Left lobe of liver (tissue), 2 donors: ENCODE measurements at regions not wholly inside any gene's neighbourhood (a gene's known extent, or its start where the extent isn't known, plus 50 kb on each side); places are given as distances from the start of the nearest gene placed in this dataset.
"Not testable (repeated sequence)": the region's sequence is repeated elsewhere in the genome, so short reads cannot be mapped to it uniquely, and the experiment has no call there.

Experiments
- ATAC-seq: fragments of 200-7000 bp; cut with Tn5 transposase; one replicate; pipeline ENCODE4 v1.9.1; 2020; ENCODE audit warnings: mild to moderate bottlenecking, moderate library complexity
- DNase-seq: peaks from one replicate; pipeline ENCODE4 v3.0.0-alpha.2; 2020; ENCODE audit warnings: low spot score
- donor health status: DM: no; HTN: no; CAD: no; lungs with moderate emphysema.
- donor health status: DM: no; HTN: yes; CAD: no.

DNA sequence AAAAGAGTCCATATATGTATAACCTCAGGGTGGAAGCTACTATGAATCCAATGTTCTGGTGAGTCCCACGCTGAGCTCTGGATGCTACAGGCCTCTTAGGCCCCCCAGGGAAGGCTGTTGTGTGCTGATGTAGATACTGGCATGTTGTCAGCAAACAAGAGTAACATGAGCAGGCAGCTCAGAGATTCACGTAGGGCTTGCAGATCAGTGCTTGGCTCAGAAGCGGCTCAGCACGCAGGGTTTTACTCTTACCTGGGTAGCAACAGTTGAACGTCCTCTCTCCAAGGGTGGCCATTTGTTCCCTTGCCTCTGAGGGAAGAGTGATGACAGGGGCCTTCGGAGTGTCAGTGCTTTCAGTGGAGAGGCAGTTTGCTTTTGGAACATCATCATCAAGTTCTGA lies 93.4 kb downstream of the ZFP64 start:
- ATAC-seq: no peak
- DNase-seq: no peak

DNA sequence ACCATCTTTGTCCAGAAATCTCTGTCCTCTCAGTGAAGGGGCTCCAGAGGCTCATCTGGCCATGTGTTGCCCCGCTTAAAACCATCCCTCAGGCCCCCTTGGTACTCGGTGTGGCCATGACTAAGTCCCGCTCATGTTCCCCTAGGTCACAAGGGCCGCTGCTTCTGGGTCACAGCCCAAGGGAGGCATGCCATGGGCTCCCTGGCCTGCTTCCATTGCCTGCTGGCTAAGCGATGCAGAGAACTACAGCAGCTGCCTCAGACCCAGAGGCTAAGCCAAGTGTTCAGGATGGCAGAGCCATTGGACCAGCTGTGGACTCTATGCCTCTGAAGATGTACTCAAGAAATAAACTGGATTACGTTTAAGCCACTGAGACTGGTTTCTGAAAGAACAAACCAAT lies 95.5 kb downstream of the ZFP64 start:
- DNase-seq: no peak

DNA sequence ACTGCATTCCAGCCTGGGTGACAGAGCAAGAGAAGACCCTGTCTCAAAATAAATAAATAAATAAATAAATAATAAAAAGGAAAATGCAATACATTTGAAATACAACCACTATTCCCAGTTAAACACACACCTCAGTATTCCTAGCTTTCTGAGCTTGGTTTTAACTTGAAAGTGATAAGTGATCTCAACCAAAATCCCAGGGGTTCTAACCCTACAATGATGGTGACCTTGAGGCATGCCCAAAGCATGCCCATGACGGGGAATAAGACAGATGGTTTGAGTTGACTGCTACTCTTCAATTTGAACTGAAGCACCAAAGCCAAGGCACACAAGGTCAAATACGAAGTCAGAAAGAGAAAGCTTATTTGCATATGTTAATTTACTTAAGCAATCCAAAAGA lies 96.9 kb downstream of the ZFP64 start:
- no peak for ATAC-seq

More for the DNA sequence above, 95.5 kb downstream of the ZFP64 start:
- ATAC-seq: no peak

DNA sequence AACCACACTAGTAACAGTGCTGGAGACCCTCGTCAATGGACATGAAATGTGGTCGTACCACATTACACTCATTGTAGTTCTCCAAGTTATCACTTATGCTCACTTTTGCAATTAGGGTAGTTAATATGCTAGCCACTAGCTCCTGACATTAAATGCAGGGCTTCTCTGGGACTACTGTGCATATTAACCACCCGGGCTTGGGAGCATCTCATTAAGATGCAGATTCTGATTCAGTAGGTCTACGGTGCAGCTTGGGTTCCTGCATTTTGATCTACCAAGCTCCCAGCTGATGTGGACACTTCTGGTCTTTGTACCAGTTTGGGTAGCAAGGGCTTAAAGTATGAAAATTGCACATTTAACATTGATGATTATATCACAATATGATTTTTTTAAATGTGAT lies 98.0 kb downstream of the ZFP64 start:
- no peak for ATAC-seq
- DNase-seq: no peak

More for the DNA sequence above, 96.9 kb downstream of the ZFP64 start:
- DNase-seq: no peak

DNA sequence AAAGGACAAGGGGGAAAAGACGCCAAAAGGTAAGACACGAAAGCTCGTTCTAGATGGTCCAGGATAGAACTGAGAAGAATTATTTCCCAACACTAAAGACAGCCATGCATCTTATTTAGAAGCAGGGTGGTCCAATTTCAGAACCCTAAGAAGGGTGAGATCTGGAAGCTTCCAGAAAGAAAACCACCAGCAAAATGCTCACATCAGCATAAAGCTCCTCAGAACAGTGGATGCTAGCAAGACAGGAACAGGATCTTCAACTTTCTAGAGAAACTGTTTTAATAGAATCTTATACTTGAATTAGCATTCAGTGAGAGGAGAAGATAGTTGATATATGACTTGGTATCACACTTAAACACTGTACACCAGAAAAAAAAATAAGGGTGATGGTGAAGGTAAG lies 101.5 kb downstream of the ZFP64 start:
- no peak for ATAC-seq
- no peak for DNase-seq

DNA sequence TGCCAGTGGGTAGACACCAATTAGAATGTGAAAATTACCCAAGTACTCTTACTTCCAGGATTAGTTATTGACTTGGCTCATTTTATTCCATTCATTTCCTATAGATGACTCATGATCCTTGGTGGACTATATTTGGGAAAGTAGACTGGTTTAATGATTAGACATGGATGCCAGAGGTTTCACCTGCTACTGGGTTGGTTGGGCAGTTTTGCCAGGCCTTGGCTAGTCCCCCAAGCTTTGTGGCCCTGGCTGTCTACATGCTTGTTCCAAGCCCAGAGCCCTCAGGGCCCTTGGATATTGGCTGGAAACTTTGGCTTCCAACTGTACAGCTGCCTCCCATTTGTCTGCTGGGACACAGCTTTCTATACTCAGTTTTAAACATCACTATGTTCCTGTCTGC lies 104.1 kb downstream of the ZFP64 start:
- ATAC-seq (no peak), DNase-seq (no peak)

DNA sequence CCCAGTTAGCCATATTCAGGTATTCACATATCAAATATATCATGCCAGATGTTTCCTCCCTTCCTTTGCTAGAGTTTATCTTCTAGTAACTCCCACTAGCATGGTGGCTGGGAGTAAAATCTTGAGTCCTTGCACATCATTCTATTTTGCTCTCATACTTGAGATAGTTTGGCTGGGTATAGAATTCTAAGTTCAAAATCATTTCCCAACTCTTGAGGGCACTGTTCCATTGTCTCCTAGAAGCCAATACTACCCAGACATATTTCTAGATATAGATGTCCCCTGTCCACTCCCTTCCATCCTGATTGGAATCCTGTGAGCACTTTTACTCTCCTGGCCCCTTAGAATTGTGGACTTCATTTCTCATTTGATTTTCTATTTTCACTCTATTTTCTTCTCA lies 104.7 kb downstream of the ZFP64 start:
- DNase-seq (no peak), ATAC-seq (no peak)

DNA sequence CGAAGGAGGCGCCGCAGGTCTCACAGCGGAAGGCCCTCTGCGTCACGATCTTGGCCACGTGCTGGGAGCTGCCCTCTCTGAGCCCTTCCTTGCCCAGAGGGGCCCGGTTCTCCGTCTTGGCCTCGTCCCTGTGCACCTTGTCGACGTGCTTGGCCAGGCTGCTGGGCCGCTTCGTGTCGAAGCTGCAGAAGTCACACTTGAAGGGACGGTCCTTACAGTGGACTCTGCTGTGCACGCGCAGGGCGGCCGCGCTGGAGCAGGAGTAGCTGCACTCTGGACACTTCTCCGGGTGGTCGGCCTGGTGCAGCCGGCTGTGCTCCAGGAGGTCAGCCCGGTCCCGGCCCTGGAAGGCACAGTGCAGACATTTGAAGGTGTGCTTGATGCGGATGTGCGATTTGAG lies 106.9 kb downstream of the ZFP64 start:
- DNase-seq (no peak), ATAC-seq (no peak)

DNA sequence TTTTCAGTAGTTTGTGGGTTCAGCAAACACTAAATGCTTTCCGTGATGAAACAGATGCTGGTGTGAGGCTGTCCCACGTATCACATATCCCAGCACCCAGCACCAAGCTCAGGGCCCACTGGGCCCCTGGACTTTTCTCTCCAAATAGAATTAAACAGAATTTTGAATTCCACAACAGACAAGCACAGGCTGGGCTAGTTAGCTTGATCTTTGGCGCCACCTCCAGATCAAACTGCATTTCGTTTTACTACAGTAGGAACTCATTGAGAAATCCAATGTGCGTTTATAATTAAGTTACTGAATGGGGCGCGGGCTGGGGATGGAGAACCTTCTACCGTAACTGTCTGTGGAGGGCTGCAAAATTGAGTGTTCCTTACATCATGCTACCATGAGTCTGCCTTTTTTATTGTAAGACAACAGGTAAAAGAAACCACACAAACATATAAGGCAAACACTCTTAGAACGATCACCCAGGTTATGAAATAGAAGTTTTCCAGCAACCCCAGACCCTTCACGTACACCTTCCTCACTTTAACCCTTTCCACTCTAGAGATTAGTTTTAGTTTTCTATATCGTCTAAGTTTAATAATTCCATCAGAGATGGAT lies 107.8 kb downstream of the ZFP64 start:
- DNase-seq (no peak), ATAC-seq (peak; percentile 68)

DNA sequence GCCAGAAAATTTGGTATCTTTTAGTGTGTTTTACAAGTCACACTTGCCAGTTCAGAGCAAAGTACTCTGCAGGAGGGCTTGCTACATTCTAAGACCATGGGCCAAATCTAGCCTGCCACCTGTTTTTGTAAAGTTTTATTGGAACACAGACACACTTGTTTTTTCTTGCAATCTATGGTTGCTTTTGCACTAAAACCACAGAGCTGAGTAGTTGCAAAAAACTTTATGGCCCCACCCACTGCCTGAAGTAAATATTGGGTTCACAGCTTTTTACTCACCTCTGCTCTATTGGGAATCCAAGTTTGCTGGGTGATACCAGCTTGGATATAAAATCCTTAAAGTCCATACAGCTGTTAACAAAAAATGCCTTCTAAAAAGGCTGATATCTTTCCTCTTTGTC lies 109.0 kb downstream of the ZFP64 start:
- ATAC-seq: no peak
- no peak for DNase-seq

DNA sequence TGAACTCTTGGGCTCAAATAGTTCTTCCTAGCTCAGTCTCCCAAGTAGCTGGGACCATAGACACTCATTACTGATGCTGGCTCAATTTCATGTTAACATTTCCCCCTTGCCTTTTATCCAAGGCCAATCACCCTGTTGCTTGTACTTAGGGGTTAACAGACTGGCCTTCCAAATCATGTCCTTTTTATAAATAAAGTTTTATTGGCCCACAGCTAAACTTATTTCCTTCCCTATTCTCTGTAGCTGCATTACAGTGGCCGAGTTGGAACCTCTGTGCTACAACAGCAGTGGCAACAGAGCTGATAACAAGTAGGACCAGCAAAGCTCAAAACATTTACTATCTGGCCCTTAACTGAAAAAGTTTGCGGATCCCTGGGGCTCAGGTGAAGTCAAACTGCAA lies 109.8 kb downstream of the ZFP64 start:
- ATAC-seq (no peak), DNase-seq (no peak)

DNA sequence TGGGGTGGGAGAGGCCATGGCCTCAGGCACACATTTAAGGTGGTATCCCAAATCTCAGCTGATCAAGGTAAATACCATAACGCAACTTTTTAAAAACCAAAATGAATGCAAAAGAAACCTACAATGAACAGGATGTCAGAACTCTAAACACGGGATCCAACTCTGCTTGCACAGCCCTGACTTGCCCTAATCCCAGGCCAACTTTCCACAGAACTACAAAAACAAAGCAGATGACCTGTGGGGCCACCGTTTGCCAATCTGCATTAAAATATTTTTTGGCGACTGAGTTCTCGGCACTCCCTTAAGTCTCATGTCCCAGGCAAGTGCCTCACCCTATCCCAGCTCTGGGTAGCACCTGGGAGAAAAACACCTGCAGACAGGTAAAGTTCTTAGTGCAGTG lies 110.5 kb downstream of the ZFP64 start:
- no peak for ATAC-seq
- no peak for DNase-seq

DNA sequence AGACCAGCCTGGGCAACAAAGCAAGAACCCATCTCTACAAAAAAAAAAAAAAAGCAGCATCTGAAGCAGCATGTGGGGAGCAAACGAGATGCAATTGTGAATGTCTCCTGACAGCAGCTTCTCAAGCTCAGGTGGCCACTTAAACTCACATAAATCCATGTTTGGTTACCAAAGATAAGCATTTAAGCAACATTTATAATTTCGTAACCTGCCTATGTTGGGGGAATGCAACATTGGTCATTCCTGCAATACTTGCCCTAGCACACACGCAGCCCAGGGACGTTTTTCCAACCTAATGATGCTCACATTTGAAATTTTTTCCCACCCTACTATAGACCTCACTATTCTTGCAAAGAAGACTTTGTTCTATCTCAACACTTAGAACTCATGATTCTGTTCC lies 113.3 kb downstream of the ZFP64 start:
- DNase-seq (no peak), ATAC-seq (no peak)

DNA sequence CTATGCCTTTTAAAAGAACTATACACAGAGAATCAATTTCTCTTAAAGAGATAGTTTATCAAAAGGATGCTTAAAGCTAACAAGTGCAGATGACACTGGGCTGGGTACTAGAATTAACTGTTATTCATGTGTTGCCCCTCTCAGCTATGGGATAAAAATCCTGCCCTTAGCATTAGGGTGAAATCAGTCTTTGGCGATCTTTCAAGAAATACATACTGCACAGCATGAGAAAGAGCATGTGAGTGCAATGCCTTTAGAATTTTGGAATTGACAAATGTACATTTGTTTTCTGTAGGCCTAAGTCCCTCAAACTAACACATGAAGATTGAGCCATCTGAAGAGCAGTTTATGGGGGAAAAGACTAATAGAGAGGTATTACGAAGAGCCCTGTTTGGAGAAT lies 115.4 kb downstream of the ZFP64 start:
- ATAC-seq (no peak), DNase-seq (no peak)

DNA sequence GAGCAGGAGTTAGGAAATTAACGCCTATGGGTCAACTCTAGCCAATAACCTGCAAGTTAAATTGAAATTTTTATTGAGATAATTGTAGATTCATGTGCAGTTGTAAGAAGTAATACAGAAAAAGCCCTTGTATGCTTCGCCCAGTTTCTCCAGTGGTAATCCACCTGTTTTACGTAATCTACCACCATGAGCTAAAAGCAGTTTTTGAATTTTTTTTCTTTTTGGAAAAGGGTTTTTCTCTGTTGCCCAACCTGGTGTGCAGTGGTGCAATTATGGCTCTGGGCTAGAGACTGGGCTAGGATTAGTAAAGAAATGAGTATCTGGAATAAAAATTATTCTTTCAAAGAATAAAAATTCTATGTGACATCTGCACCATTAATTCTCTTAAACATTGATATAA lies 116.2 kb downstream of the ZFP64 start:
- no peak for ATAC-seq

DNA sequence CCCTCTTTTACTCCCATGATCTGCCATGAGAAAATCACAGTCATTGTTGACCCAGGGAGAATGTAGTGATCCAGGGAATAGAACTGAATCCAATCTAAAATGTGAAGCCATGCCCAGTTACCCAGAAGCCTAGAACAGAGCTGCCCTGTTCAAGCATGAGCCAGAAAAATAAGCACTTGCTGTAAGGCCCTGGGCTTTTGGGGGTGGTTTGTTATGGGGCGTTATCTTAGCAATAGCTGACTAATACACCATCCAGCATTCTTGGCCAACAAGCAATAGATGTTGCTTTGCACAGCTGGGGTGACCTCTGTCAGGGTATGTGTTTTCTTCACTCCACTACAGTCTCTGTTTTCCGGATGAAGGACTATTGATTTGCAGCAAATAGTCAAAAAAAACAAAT lies 120.4 kb downstream of the ZFP64 start:
- ATAC-seq: no peak
- DNase-seq: no peak

More for the DNA sequence above, 116.2 kb downstream of the ZFP64 start:
- no peak for DNase-seq

DNA sequence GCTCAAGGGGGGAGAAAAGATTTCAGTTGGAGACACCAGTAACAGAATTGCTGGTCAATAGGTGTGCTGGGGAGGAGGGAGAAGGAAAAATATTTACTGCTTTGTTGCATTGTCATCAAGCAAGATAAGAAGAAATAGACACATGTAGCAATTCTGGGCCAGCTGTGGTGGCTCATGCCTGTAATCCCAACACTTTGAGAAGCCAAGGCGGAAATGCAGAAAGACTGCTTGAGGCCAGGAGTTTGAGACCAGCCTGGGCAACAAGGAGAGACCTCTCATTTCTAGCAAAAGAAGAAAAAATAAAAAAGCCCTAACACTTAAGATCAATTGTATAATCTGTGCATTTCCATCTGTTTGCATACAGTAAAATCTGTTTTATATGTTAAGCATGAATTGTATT lies 126.6 kb downstream of the ZFP64 start:
- no peak for ATAC-seq
- DNase-seq: no peak

DNA sequence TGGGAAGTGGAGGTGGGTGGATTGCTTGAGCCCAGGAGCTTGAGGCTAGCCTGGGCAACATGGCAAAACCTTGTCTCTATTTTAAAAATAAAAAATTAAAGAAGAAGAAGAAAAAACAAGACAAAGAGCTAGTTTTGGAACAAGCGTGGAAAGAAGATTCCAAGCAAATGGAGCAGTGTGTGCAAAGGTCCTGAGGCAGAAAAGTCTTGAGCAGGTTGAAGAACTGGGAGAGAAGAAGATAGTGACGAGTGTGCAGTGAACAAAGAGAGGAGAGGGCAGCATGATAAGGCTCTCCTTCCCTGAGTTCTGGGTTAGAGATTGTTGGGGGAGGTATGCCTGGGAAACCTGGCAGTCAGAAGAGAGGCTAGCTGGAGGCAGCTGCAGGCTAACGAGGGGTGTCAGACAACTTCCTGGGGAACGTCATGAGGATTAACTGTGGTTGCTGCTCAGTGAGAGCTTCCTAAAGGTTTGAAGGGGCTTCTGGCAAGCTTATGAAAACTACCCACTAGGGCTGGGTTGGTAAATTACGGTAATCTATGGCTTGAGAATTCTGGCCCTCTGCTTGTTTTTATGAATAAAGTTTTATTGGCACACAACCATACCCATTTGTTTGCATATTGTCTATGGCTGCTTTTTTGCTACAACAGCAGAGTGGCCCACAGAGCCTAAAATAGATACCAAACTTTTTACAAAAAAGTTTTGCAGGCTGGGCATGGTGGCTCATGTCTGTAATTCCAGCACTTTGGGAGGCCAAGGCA lies 128.9 kb downstream of the ZFP64 start:
- DNase-seq: no peak
- no peak for ATAC-seq

DNA sequence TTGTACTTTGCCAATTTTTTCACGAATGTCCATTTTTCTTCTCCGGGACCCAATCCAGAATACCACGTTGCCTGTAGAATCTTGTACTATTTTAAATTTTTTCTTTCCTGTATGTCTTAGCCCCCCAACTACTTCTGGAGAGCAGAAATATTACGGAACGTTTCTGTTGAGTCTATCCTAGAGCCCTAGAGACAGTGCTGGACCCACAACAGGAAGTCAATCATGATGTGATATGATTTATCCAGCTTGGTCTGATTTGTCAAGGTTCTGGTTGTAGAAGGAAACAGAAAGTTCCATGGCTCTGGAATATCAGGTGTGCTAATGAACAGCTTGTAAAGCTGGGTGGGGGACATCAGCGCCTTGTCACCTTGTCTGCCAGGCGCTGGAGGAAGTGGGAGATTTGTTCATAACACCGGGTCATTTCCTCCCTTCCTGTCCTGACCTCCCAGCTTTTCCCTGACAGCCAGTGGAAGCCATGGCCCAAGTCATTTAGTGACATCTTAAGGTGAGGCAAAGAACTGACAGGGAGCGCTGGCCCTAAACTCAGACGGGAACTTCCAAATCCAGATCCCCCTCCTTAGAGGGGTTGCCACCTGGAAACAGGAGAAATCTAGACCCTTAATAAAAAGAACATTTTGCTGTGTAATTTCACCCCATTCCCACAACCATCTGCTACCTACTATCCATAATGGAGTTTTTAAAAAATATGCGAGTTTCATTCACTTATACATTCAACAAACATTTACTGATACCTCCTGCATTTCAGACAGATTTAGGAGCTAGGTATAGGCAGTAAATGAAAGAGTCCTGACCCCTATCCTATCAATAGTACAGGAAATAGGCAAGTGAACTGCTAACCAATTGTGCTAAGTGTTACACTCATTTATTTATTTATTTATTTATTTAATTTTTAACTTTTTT lies 130.5 kb downstream of the ZFP64 start:
- ATAC-seq (no peak), DNase-seq (no peak)

DNA sequence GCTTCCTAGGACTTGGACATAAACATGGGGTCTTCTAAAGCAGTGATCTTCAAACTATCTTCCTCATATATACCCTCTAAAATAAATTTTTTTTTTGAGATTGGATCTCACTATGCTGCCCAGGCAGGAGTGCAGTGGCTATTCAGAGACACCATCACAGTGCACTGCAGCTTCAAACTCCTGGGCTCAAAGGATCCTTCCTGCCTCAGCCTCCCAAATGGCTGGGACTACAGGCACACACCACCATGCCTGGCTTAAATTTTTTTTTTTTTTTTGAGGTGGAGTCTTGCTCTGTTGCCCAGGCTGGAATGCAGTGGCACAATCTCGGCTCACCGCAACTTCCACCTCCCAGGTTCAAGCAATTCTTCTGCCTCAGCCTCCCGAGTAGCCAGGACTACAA lies 134.4 kb downstream of the ZFP64 start:
- not testable (repeated sequence) for DNase-seq

DNA sequence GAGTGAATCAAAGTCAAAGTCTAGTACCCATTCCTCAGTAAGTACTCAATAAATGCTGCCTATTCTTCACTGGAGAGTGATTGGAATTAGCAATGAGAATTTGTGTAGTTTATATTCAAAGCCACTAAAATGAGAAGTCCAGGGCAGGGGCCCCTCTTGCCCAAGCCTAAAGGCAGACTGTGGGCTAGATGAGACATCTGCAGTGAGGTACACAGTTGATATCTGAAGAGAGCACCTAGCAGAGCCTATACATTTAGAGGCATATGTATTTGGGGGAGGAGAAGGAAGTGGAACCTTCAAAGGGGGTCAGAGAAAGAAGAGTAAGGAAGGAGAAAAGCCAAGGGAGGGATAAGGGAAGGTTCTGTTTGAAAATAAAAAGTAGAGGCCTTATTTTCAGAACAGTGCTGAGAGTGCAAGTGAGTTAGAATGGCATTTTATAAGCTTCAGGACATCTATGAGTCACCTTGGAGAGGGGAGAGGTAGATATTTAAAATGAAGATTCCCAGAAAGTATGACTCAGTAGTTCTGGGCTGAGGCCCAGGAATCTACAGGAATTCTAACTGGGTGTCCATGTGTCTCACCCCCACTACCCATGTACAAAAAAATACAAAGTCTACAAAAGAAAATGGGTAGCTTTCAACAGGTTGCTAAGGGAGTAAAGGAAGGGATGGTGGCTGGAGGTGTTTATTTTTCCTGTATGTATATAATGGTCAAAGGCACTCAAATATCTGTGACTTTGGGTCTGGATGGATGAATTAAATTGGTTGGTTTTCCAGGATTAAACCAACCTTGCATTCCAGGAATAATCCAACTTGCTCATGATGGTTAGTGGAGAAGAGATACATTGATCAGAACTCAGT lies 135.1 kb downstream of the ZFP64 start:
- no peak for ATAC-seq

More for the DNA sequence above, 134.4 kb downstream of the ZFP64 start:
- ATAC-seq: not testable (repeated sequence)

More for the DNA sequence above, 135.1 kb downstream of the ZFP64 start:
- no peak for DNase-seq
